AG08395 (cell line): ENCODE measurements at regions not wholly inside any gene's neighbourhood (a gene's known extent, or its start where the extent isn't known, plus 50 kb on each side); places are given as distances from the start of the nearest gene placed in this dataset.
"Not testable (repeated sequence)": the region's sequence is repeated elsewhere in the genome, so short reads cannot be mapped to it uniquely, and the experiment has no call there.

ENCODE experiments used
- DNase-seq: peaks from one replicate; pipeline ENCODE4 v3.0.0; 2012; ENCODE audit warnings: mixed read lengths, low spot score

- no peak for DNase-seq
These were observed 76.6 kb upstream of the TOX2 start for GRCh38 chr20:43837856-43838702.

GRCh38 chr20:43836790-43837189, 77.9 kb upstream of the TOX2 start:
- no peak for DNase-seq

- DNase-seq = no peak
These were observed 78.6 kb upstream of the TOX2 start for GRCh38 chr20:43835944-43836508.

GRCh38 chr20:43833511-43834395, 80.9 kb upstream of the TOX2 start:
- DNase-seq = no peak

GRCh38 chr20:43832961-43833360, 81.7 kb upstream of the TOX2 start:
- no peak for DNase-seq

GRCh38 chr20:43832096-43832816, 82.4 kb upstream of the TOX2 start:
- DNase-seq = no peak

GRCh38 chr20:43831481-43832065, 83.1 kb upstream of the TOX2 start:
- DNase-seq = no peak

- DNase-seq = no peak
These were observed 83.8 kb upstream of the TOX2 start for GRCh38 chr20:43830883-43831282.

GRCh38 chr20:43829951-43830690, 84.5 kb upstream of the TOX2 start:
- DNase-seq = no peak

- DNase-seq = no peak
These were observed 86.6 kb upstream of the TOX2 start for GRCh38 chr20:43827940-43828562.

- DNase-seq = not testable (repeated sequence)
These were observed 87.7 kb upstream of the TOX2 start for GRCh38 chr20:43826943-43827342.

- DNase-seq = no peak
These were observed 89.1 kb upstream of the TOX2 start for GRCh38 chr20:43825581-43825980.

GRCh38 chr20:43825051-43825402, 89.6 kb upstream of the TOX2 start:
- no peak for DNase-seq

- peak; percentile 28 for DNase-seq
These were observed 90.2 kb upstream of the TOX2 start for GRCh38 chr20:43824309-43825050.

GRCh38 chr20:43821795-43822194, 92.9 kb upstream of the TOX2 start:
- no peak for DNase-seq

GRCh38 chr20:43820731-43821330, 93.8 kb upstream of the TOX2 start:
- DNase-seq = no peak

GRCh38 chr20:43812216-43812615, 85.4 kb upstream of the GTSF1L start:
- DNase-seq = no peak

- DNase-seq = no peak
These were observed 82.5 kb upstream of the GTSF1L start for GRCh38 chr20:43809206-43809819.

GRCh38 chr20:43804781-43805180, 78.0 kb upstream of the GTSF1L start:
- DNase-seq = no peak
